Smooth muscle cell (in vitro differentiated cells): ENCODE measurements at regions not wholly inside any gene's neighbourhood (a gene's known extent, or its start where the extent isn't known, plus 50 kb on each side); places are given as distances from the start of the nearest gene placed in this dataset.

Experiments used
- DNase-seq: peaks from one replicate; lab custom pipeline; 2025; ENCODE audit not compliant: unreplicated experiment; lab: John Stamatoyannopoulos, UW
- H2AFZ ChIP-seq: fragments of 200-600 bp; sonication (generic); 2 replicates; pipeline ENCODE4 v1.6.0; 2016; ENCODE audit warnings: antibody characterized with exemption, low read depth, mild to moderate bottlenecking
- H3F3A ChIP-seq: fragments of 200-600 bp; sonication (generic); 2 replicates; pipeline ENCODE4 v1.6.0; 2017; ENCODE audit warnings: antibody characterized with exemption, low read depth
- H3K27ac ChIP-seq: fragments of 200-600 bp; sonication (generic); 2 replicates; pipeline ENCODE4 v1.5.1; 2016; ENCODE audit warnings: low read depth, mild to moderate bottlenecking
- H3K27me3 ChIP-seq: fragments of 200-600 bp; sonication (generic); 2 replicates; pipeline ENCODE4 v1.6.1; 2016; ENCODE audit warnings: low read depth, mild to moderate bottlenecking
- H3K36me3 ChIP-seq: fragments of 200-600 bp; sonication (generic); 2 replicates; pipeline ENCODE4 v1.5.1; 2016; ENCODE audit warnings: low read depth
- H3K4me1 ChIP-seq: fragments of 200-600 bp; sonication (generic); 2 replicates; pipeline ENCODE4 v1.5.1; 2016; ENCODE audit warnings: low read depth
- H3K4me2 ChIP-seq: fragments of 200-600 bp; sonication (generic); 2 replicates; pipeline ENCODE4 v1.6.0; 2016; ENCODE audit warnings: mild to moderate bottlenecking
- H3K4me3 ChIP-seq: fragments of 200-600 bp; sonication (generic); 2 replicates; pipeline ENCODE4 v1.5.1; 2016; ENCODE audit warnings: mild to moderate bottlenecking
- H3K79me2 ChIP-seq: fragments of 200-600 bp; sonication (generic); 2 replicates; pipeline ENCODE4 v1.6.0; 2016; ENCODE audit warnings: low read depth, mild to moderate bottlenecking
- H3K9ac ChIP-seq: fragments of 200-600 bp; sonication (generic); 2 replicates; pipeline ENCODE4 v1.6.0; 2016; ENCODE audit warnings: low read depth
- H3K9me3 ChIP-seq: fragments of 200-600 bp; sonication (generic); replicated peaks from 2 replicates; pipeline ENCODE4 v1.5.1; 2016; ENCODE audit warnings: low read depth
- H4K20me1 ChIP-seq: fragments of 200-600 bp; sonication (generic); 2 replicates; pipeline ENCODE4 v1.6.0; 2016; ENCODE audit warnings: low read depth
- CTCF ChIP-seq: fragments of 200-600 bp; sonication (generic); IDR thresholded peaks from 2 replicates; pipeline ENCODE4 v1.5.1; 2017; ENCODE audit warnings: borderline replicate concordance, mild to moderate bottlenecking, antibody characterized with exemption; ENCODE audit not compliant: insufficient read depth, poor library complexity, severe bottlenecking
- WGBS: methylation state at CpG from one replicate; pipeline ENCODE4 v1.1.7; 2016; ENCODE audit warnings: low lambda C conversion rate; 5-methylcytosine and 5-hydroxymethylcytosine counted together

GRCh38 chr3:182605882-182606611, 187.3 kb upstream of the ATP11B start:
- H3K36me3 ChIP-seq = no peaks in the 10 kb centered on the region
- H3K4me3 ChIP-seq = no peak overlapping the region
- no peak overlapping the region for H3K27ac ChIP-seq
- no peaks in the 10 kb centered on the region for H3F3A ChIP-seq
- no peak for TF ChIP-seq CTCF
- H3K9ac ChIP-seq = no peak overlapping the region
- H3K79me2 ChIP-seq = no peaks in the 10 kb centered on the region
- peaks cover 7% of the 10 kb centered on the region for H3K4me1 ChIP-seq
- H2AFZ ChIP-seq = no peak overlapping the region
- no peaks in the 10 kb centered on the region for H4K20me1 ChIP-seq
- no peak overlapping the region for H3K4me2 ChIP-seq
- no peaks in the 10 kb centered on the region for H3K27me3 ChIP-seq
- no peak for DNase-seq
- no peaks in the 10 kb centered on the region for H3K9me3 ChIP-seq
- WGBS = 91% methylated on average over 5 of the region's 5 CpGs

- Histone ChIP-seq H3K9ac (no peak overlapping the region), H3K4me2 (no peak overlapping the region), H3K4me1 (peaks cover 7% of the 10 kb centered on the region), H2AFZ (no peak overlapping the region), H3K36me3 (no peaks in the 10 kb centered on the region), H3K9me3 (no peaks in the 10 kb centered on the region), H3K27ac (no peak overlapping the region), H3K79me2 (no peaks in the 10 kb centered on the region), H4K20me1 (no peaks in the 10 kb centered on the region), H3K27me3 (peaks cover under 1% of the 10 kb centered on the region), H3F3A (no peaks in the 10 kb centered on the region), H3K4me3 (no peak overlapping the region)
- WGBS = 56% methylated on average over 2 of the region's 2 CpGs
- no peak for DNase-seq
- TF ChIP-seq CTCF = no peak
Measured at GRCh38 chr3:182606905-182607504, 186.3 kb upstream of the ATP11B start.

GRCh38 chr3:182608832-182609231, 184.5 kb upstream of the ATP11B start:
- Histone ChIP-seq H3K79me2 (no peaks in the 10 kb centered on the region), H3K4me2 (no peak overlapping the region), H3K36me3 (no peaks in the 10 kb centered on the region), H3K4me3 (no peak overlapping the region), H3K9me3 (no peaks in the 10 kb centered on the region), H2AFZ (no peak overlapping the region), H3K4me1 (peaks cover 7% of the 10 kb centered on the region), H3K9ac (no peak overlapping the region), H4K20me1 (no peaks in the 10 kb centered on the region), H3F3A (no peaks in the 10 kb centered on the region), H3K27me3 (peaks cover 5% of the 10 kb centered on the region), H3K27ac (no peak overlapping the region)
- WGBS = 88% methylated on average over 2 of the region's 2 CpGs
- DNase-seq = no peak
- TF ChIP-seq CTCF = no peak

GRCh38 chr3:182609575-182610156, 183.6 kb upstream of the ATP11B start:
- Histone ChIP-seq H2AFZ (no peak overlapping the region), H3K27ac (no peak overlapping the region), H3K4me1 (peaks cover 7% of the 10 kb centered on the region), H3K36me3 (no peaks in the 10 kb centered on the region), H3K4me3 (no peak overlapping the region), H3K79me2 (no peaks in the 10 kb centered on the region), H3K9me3 (no peaks in the 10 kb centered on the region), H3K9ac (no peak overlapping the region), H3K27me3 (peaks cover 5% of the 10 kb centered on the region), H4K20me1 (no peaks in the 10 kb centered on the region), H3F3A (no peaks in the 10 kb centered on the region), H3K4me2 (no peak overlapping the region)
- TF ChIP-seq CTCF = no peak
- DNase-seq = no peak
- WGBS = 73% methylated on average over 6 of the region's 6 CpGs
